ENCODE measurements at regions not wholly inside any gene's neighbourhood (a gene's known extent, or its start where the extent isn't known, plus 50 kb on each side); places are given as distances from the start of the nearest gene placed in this dataset.
"Not testable (repeated sequence)": the region's sequence is repeated elsewhere in the genome, so short reads cannot be mapped to it uniquely, and the experiment has no call there.

DNA sequence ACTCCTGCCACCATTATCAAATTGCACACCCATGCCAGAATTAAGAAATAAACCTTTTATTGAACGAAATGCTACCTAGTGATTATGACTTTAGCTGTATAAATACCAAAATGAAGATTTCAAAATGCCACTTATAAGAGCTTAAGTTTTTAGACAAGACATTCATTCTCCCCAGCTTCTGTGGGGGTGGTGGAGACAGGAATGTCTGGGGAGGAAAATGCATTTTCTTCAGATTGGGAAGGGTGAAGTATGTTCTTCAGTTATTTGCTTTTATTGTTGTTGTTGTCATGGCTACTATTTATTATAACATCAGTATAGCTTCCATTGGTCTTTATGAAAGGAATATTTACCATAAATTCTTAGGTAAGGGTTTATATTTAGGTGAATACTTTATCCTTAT lies 132.7 kb upstream of the GMNC start:
- DNase-seq (ENCODE audit: extremely low read depth, low read depth): no peak

- no peak for DNase-seq (ENCODE audit: extremely low read depth, low read depth)
Observed at GRCh38 chr3:190990898-190991297, 128.4 kb upstream of the GMNC start.

DNA sequence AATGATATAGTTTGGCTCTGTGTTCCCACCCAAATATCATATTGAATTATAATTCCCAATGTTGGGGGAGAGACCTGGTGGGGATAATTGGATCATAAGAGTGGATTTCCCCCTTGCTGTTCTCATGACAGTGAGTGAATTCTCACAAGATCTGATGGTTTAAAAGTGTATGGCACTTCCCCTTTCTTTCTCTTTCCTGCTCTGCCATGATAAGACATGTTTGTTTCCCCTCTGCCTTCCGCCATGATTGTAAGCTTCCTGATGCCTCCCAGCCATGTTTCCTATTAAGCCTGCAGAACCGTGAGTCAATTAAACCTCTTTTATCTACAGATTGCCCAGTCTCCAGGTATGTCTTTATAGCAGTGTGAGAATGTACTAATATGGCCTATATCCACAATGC lies 126.7 kb upstream of the GMNC start:
- DNase-seq (ENCODE audit: extremely low read depth, low read depth): no peak

GRCh38 chr3:190988102-190988501 lies 125.6 kb upstream of the GMNC start:
- no peak for DNase-seq (ENCODE audit: extremely low read depth, low read depth)

GRCh38 chr3:190984502-190985244 lies 122.2 kb upstream of the GMNC start:
- no peak for DNase-seq (ENCODE audit: extremely low read depth, low read depth)

GRCh38 chr3:190983875-190984274 lies 121.4 kb upstream of the GMNC start:
- DNase-seq (ENCODE audit: extremely low read depth, low read depth): no peak

- DNase-seq (ENCODE audit: extremely low read depth, low read depth): no peak
Observed at GRCh38 chr3:190973771-190974170, 111.3 kb upstream of the GMNC start.

- DNase-seq (ENCODE audit: extremely low read depth, low read depth): no peak
Observed at GRCh38 chr3:190972840-190973270, 110.4 kb upstream of the GMNC start.

- DNase-seq (ENCODE audit: extremely low read depth, low read depth): no peak
Observed at GRCh38 chr3:190972196-190972595, 109.7 kb upstream of the GMNC start.

- DNase-seq (ENCODE audit: extremely low read depth, low read depth): no peak
Observed at GRCh38 chr3:190970560-190970959, 108.1 kb upstream of the GMNC start.

GRCh38 chr3:190968616-190969015 lies 106.1 kb upstream of the GMNC start:
- no peak for DNase-seq (ENCODE audit: extremely low read depth, low read depth)

DNA sequence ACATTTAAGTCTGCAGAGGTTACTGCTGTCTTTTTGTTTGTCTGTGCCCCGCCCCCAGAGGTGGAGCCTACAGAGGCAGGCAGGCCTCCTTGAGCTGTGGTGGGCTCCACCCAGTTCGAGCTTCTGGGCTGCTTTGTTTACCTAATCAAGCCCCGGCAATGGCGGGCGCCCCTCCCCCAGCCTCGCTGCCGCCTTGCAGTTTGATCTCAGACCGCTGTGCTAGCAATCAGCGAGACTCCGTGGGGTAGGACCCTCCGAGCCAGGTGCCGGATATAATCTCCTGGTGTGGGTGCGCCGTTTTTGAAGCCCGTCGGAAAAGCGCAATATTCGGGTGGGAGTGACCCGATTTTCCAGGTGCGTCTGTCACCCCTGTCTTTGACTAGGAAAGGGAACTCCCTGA lies 102.4 kb upstream of the GMNC start:
- DNase-seq (ENCODE audit: extremely low read depth, low read depth): not testable (repeated sequence)

DNA sequence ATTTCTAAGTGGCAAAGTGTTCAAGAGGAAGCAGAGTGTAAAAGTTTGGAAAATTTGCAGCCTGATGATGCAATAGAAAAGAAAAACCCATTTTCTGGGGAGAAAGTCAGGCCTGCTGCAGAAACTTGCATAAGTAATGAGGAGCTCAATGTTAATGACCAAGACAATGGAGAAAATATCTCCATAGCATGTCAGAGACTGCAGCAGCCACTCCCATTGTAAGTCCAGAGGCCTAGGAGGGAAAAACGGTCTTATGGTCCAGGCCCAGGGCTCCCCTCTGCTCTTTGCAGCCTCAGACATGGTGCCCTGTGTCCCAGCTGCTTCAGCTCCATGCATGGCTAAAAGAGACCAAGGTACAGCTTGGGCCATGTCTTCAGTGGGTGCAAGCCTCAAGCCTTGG lies 96.6 kb upstream of the GMNC start:
- DNase-seq (ENCODE audit: extremely low read depth, low read depth): no peak

DNA sequence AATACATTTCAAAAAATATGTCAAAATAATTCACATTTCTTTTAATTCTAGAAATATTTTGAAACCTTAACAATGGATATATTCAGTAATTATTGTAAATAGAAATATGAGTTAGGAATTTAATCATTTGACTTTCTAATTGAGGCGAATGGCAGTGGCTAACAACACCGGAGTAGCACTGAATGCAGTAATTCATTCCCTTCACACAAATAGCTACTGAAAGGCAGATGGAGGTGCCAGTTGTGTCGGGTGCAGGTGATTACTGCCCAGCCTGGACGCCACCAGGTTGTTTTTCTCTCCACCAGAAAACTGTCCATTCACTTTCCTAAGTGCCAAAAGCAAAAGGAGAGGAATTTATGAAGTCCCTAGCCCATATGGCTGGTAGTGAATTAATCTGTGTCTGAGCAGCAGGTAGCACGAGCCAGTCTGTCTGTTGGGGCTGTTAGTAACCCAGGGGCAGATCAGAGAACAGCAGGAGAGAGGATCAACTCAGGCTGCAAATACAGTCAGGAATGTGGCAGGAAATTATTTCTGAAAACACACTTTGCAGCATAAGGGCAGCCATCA lies 79.3 kb upstream of the GMNC start:
- DNase-seq (ENCODE audit: extremely low read depth, low read depth): no peak

DNA sequence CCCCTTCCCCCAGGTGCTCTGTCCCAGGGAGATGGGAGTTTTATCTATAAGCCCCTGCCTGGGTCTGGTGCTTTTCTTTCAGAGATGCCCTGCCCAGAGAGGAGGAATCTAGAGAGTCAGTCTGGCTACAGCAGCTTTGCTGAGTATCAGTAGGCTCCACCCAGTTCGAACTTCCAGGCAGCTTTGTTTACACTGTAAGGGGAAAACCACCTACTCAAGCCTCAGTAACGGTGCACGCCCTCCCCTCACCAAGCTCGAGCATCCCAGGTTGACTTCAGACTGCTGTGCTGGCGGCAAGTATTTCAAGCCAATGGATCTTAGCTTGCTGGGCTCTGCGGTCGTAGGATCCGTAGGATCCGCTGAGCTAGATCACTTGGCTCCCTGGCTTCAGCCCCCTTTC lies 72.1 kb upstream of the GMNC start:
- not testable (repeated sequence) for DNase-seq (ENCODE audit: extremely low read depth, low read depth)

DNA sequence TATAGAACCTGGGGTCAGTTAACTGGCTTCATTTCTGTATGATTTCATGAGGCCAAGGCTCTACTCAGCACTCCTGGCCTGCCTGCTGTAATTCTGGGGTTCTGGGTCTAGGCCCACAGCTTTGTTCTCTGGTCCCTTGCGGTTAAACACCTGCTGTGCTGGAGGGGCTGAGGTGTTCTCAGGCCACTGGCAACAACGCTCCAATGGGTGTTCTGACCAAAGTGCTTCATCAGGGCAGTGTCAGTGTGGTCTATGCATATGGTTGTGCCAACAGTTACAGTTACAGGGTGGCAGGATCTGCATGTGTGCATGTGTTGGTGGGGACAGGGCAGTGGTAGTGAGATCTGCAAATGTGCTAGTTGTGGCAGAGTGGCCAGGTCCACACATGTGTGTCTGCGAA lies 64.1 kb upstream of the GMNC start:
- DNase-seq (ENCODE audit: extremely low read depth, low read depth): no peak

- DNase-seq (ENCODE audit: extremely low read depth, low read depth): no peak
Observed at GRCh38 chr3:190912736-190913135, 50.2 kb upstream of the GMNC start.
